HCT116 (cell line): ENCODE measurements at regions not wholly inside any gene's neighbourhood (a gene's known extent, or its start where the extent isn't known, plus 50 kb on each side); places are given as distances from the start of the nearest gene placed in this dataset.

ENCODE experiments used
- CBX3 ChIP-seq: IDR thresholded peaks from 2 replicates; pipeline ENCODE4 v1.6.1; 2012; ENCODE audit warnings: low read depth
- ELF1 ChIP-seq: IDR thresholded peaks from 2 replicates; pipeline ENCODE4 v1.6.1; 2012; ENCODE audit warnings: low read depth, borderline replicate concordance
- EZH2 ChIP-seq: fragments of 200-600 bp; sonication (generic); IDR thresholded peaks from 2 replicates; pipeline ENCODE4 v1.6.1; 2017; ENCODE audit warnings: antibody characterized with exemption, mixed run types
- EZH2phosphoT487 ChIP-seq: fragments of 200-600 bp; IDR thresholded peaks from 2 replicates; pipeline ENCODE4 v1.6.1; 2018; ENCODE audit warnings: antibody characterized with exemption, borderline replicate concordance
- JUND ChIP-seq: IDR thresholded peaks from 2 replicates; pipeline ENCODE4 v1.6.1; 2012
- POLR2A ChIP-seq: IDR thresholded peaks from 2 replicates; pipeline ENCODE4 v1.7.0; 2011; ENCODE audit warnings: borderline replicate concordance; ENCODE audit not compliant: insufficient read depth, insufficient read length; ENCODE audit errors: extremely low read depth
- POLR2AphosphoS5 ChIP-seq: IDR thresholded peaks from 2 replicates; pipeline ENCODE4 v1.6.1; 2011; ENCODE audit warnings: mild to moderate bottlenecking, low read depth, low read length, moderate library complexity
- SIN3A ChIP-seq: IDR thresholded peaks from 2 replicates; pipeline ENCODE4 v1.6.1; 2012; ENCODE audit warnings: low read depth
- YY1 ChIP-seq: IDR thresholded peaks from 2 replicates; pipeline ENCODE4 v1.6.1; 2011; ENCODE audit warnings: low read length, low read depth, moderate library complexity, mild to moderate bottlenecking; ENCODE audit not compliant: insufficient replicate concordance; ENCODE audit errors: extremely low read depth
- TF ChIP-seq, protein P1 (sequence below), 3 experiments: fragments of 200-600 bp in 1 of 3; sonication (generic) in 1 of 3; IDR thresholded peaks in 2 of 3; conservative IDR thresholded peaks in 1 of 3; 2 replicates each; pipeline ENCODE4 v1.5.1; 2012 to 2017; ENCODE audit warnings: low read depth in 2 of 3, low read length in 2 of 3, antibody characterized with exemption in 1 of 3, borderline replicate concordance in 1 of 3, control low read depth in 1 of 3, mild to moderate bottlenecking in 1 of 3, mixed read lengths in 1 of 3, mixed run types in 1 of 3, moderate library complexity in 1 of 3; ENCODE audit not compliant: insufficient read depth in 1 of 3
- TF ChIP-seq, protein P2 (sequence below): IDR thresholded peaks from 2 replicates; pipeline ENCODE4 v1.6.1; 2012
- TF ChIP-seq, protein P3 (sequence below): IDR thresholded peaks from 2 replicates; pipeline ENCODE4 v1.6.1; 2012; ENCODE audit warnings: low read depth

DNA sequence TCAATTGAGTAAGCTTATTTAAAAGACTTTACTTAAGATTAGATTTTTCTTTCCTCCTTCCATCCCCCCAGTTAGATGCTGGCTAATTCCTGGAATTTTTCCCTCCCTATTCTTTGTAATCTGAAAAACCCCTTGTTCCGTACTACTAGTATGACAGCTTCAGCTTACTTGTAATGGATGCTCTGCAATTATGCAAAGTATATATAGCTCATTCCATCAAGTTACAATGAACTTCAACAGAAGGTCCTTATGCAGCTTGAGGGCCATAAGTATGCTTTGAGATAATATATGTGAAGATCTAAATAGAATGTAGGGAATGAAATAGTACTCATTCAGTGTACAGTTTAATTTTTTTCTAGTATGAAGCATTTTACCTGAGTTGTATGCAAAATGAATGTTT is 398.3 kb upstream of the NAALADL2 start:
- TF ChIP-seq, protein P1, sequence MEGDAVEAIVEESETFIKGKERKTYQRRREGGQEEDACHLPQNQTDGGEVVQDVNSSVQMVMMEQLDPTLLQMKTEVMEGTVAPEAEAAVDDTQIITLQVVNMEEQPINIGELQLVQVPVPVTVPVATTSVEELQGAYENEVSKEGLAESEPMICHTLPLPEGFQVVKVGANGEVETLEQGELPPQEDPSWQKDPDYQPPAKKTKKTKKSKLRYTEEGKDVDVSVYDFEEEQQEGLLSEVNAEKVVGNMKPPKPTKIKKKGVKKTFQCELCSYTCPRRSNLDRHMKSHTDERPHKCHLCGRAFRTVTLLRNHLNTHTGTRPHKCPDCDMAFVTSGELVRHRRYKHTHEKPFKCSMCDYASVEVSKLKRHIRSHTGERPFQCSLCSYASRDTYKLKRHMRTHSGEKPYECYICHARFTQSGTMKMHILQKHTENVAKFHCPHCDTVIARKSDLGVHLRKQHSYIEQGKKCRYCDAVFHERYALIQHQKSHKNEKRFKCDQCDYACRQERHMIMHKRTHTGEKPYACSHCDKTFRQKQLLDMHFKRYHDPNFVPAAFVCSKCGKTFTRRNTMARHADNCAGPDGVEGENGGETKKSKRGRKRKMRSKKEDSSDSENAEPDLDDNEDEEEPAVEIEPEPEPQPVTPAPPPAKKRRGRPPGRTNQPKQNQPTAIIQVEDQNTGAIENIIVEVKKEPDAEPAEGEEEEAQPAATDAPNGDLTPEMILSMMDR (IDR thresholded peaks at IDR 0.05 in 2 of 3, conservative IDR thresholded peaks at IDR 0.05 in 1 of 3; ENCODE audit: borderline replicate concordance in 1 of 3, insufficient read depth in 1 of 3, low read depth in 2 of 3, low read length in 2 of 3), result no peak
- TF ChIP-seq POLR2A, result no peak
- no peak for TF ChIP-seq EZH2phosphoT487
- no peak for TF ChIP-seq YY1
- TF ChIP-seq POLR2AphosphoS5, result no peak
- TF ChIP-seq JUND, result no peak
- TF ChIP-seq, protein P2, sequence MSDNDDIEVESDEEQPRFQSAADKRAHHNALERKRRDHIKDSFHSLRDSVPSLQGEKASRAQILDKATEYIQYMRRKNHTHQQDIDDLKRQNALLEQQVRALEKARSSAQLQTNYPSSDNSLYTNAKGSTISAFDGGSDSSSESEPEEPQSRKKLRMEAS, result no peak
- no peak for TF ChIP-seq SIN3A
- TF ChIP-seq ELF1, result no peak
- no peak for TF ChIP-seq CBX3
- TF ChIP-seq EZH2, result no peak
- TF ChIP-seq, protein P3, sequence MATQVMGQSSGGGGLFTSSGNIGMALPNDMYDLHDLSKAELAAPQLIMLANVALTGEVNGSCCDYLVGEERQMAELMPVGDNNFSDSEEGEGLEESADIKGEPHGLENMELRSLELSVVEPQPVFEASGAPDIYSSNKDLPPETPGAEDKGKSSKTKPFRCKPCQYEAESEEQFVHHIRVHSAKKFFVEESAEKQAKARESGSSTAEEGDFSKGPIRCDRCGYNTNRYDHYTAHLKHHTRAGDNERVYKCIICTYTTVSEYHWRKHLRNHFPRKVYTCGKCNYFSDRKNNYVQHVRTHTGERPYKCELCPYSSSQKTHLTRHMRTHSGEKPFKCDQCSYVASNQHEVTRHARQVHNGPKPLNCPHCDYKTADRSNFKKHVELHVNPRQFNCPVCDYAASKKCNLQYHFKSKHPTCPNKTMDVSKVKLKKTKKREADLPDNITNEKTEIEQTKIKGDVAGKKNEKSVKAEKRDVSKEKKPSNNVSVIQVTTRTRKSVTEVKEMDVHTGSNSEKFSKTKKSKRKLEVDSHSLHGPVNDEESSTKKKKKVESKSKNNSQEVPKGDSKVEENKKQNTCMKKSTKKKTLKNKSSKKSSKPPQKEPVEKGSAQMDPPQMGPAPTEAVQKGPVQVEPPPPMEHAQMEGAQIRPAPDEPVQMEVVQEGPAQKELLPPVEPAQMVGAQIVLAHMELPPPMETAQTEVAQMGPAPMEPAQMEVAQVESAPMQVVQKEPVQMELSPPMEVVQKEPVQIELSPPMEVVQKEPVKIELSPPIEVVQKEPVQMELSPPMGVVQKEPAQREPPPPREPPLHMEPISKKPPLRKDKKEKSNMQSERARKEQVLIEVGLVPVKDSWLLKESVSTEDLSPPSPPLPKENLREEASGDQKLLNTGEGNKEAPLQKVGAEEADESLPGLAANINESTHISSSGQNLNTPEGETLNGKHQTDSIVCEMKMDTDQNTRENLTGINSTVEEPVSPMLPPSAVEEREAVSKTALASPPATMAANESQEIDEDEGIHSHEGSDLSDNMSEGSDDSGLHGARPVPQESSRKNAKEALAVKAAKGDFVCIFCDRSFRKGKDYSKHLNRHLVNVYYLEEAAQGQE, result no peak
